CD14-positive monocyte (primary cell): ENCODE measurements at regions not wholly inside any gene's neighbourhood (a gene's known extent, or its start where the extent isn't known, plus 50 kb on each side); places are given as distances from the start of the nearest gene placed in this dataset.

Source experiments
- DNase-seq, 3 donors: peaks; one replicate each; pipeline ENCODE4 v3.0.0-alpha.2; 2011 to 2022
- H2AFZ ChIP-seq: 2 replicates; pipeline ENCODE4 v1.6.0; 2012; ENCODE audit warnings: mild to moderate bottlenecking, low read depth, low read length, inconsistent platforms; ENCODE audit not compliant: insufficient read depth, poor library complexity, severe bottlenecking
- H3K27ac ChIP-seq, 2 donors: 1 replicate in 1 of 2; 2 replicates in 1 of 2; pipeline ENCODE4 v1.5.1; 2012 to 2013; ENCODE audit warnings: low read length in 2 of 2, control low read depth in 1 of 2, inconsistent platforms in 1 of 2, low read depth in 1 of 2, mild to moderate bottlenecking in 1 of 2
- H3K27me3 ChIP-seq, 2 donors: one replicate each; pipeline versions ENCODE4 v1.6.0 to v1.6.1; 2011 to 2013; ENCODE audit warnings: low read length in 2 of 2; ENCODE audit not compliant: control insufficient read depth in 2 of 2, insufficient read depth in 2 of 2
- H3K36me3 ChIP-seq, 2 donors: replicated peaks in 1 of 2; 1 replicate in 1 of 2; 2 replicates in 1 of 2; pipeline versions ENCODE4 v1.5.1 to v1.6.1; 2012 to 2013; ENCODE audit warnings: low read length in 2 of 2, control low read depth in 1 of 2, inconsistent platforms in 1 of 2, mild to moderate bottlenecking in 1 of 2; ENCODE audit not compliant: insufficient read depth in 2 of 2, control insufficient read depth in 1 of 2
- H3K4me1 ChIP-seq, 2 donors: 1 replicate in 1 of 2; 2 replicates in 1 of 2; pipeline versions ENCODE4 v1.5.1 to v1.6.1; 2012 to 2013; ENCODE audit warnings: low read length in 2 of 2, control low read depth in 1 of 2, inconsistent platforms in 1 of 2, mild to moderate bottlenecking in 1 of 2, moderate library complexity in 1 of 2; ENCODE audit not compliant: insufficient read depth in 2 of 2, control insufficient read depth in 1 of 2
- H3K4me2 ChIP-seq: replicated peaks from 2 replicates; pipeline ENCODE3; 2012; ENCODE audit warnings: low read length, moderate library complexity, mild to moderate bottlenecking; ENCODE audit not compliant: poor library complexity, severe bottlenecking; ENCODE audit errors: extremely low read depth
- H3K4me3 ChIP-seq, 3 experiments: fragments of 200-600 bp in 1 of 3; sonication (generic) in 1 of 3; replicated peaks in 1 of 3; 1 replicate in 2 of 3; 2 replicates in 1 of 3; pipeline ENCODE4 v1.5.1; 2011 to 2013; ENCODE audit warnings: low read length in 3 of 3, mild to moderate bottlenecking in 3 of 3, control low read depth in 2 of 3, low read depth in 2 of 3, inconsistent platforms in 1 of 3, moderate library complexity in 1 of 3
- H3K79me2 ChIP-seq: 2 replicates; pipeline ENCODE4 v1.6.0; 2012; ENCODE audit warnings: mild to moderate bottlenecking, control low read depth, inconsistent platforms, low read length, moderate library complexity; ENCODE audit not compliant: insufficient read depth
- H3K9ac ChIP-seq: 2 replicates; pipeline ENCODE4 v1.6.0; 2017; ENCODE audit warnings: low read length, mild to moderate bottlenecking; ENCODE audit not compliant: insufficient read depth, poor library complexity, severe bottlenecking
- H3K9me3 ChIP-seq, 2 donors: replicated peaks in 1 of 2; 1 replicate in 1 of 2; 2 replicates in 1 of 2; pipeline versions ENCODE4 v1.5.1 to v1.6.1; 2012 to 2013; ENCODE audit warnings: low read length in 2 of 2, control low read depth in 1 of 2; ENCODE audit not compliant: control insufficient read depth in 1 of 2, insufficient read depth in 1 of 2
- H4K20me1 ChIP-seq: 2 replicates; pipeline ENCODE4 v1.6.0; 2012; ENCODE audit warnings: mild to moderate bottlenecking, low read length, control low read depth, moderate library complexity; ENCODE audit not compliant: insufficient read depth
- H3K27ac Mint-ChIP-seq, 7 donors: one replicate each; pipeline ENCODE4 v1.8.0; 2020; ENCODE audit warnings: mild to moderate bottlenecking in 7 of 7, mixed read lengths in 7 of 7, moderate library complexity in 6 of 7, inconsistent platforms in 2 of 7
- H3K27me3 Mint-ChIP-seq, 3 donors: one replicate each; pipeline ENCODE4 v1.8.0; 2021 to 2022; ENCODE audit warnings: low read depth in 3 of 3, mild to moderate bottlenecking in 3 of 3, mixed read lengths in 3 of 3, moderate library complexity in 3 of 3, inconsistent platforms in 1 of 3
- H3K36me3 Mint-ChIP-seq, 2 donors: one replicate each; pipeline ENCODE4 v1.8.0; 2020; ENCODE audit warnings: mixed read lengths in 2 of 2, inconsistent platforms in 1 of 2, mild to moderate bottlenecking in 1 of 2
- H3K4me1 Mint-ChIP-seq: one replicate; pipeline ENCODE4 v1.8.0; 2020; ENCODE audit warnings: mild to moderate bottlenecking, mixed read lengths
- H3K4me3 Mint-ChIP-seq, 2 donors: one replicate each; pipeline ENCODE4 v1.8.0; 2020; ENCODE audit warnings: mild to moderate bottlenecking in 2 of 2, mixed read lengths in 2 of 2, moderate library complexity in 1 of 2
- H3K9me3 Mint-ChIP-seq, 7 donors: one replicate each; pipeline ENCODE4 v1.8.0; 2020 to 2022; ENCODE audit warnings: mixed read lengths in 7 of 7, mild to moderate bottlenecking in 6 of 7, moderate library complexity in 6 of 7, inconsistent platforms in 2 of 7
- WGBS: methylation state at CpG from one replicate; pipeline ENCODE4 v1.1.5; 2013; ENCODE audit warnings: missing lambda C conversion rate; ENCODE audit not compliant: insufficient coverage; 5-methylcytosine and 5-hydroxymethylcytosine counted together
- intact Hi-C, 2 donors: fragments of 100-400 bp; cut with micrococcal nuclease; formaldehyde crosslinking; loops; one replicate each; pipeline versions ENCODE4 v1.15.0 to v1.15.1; 2023
- TF ChIP-seq, protein P1 (sequence below): fragments of 200-600 bp; IDR thresholded peaks from one replicate; pipeline ENCODE4 v1.8.0; 2022; ENCODE audit warnings: antibody characterized with exemption, mild to moderate bottlenecking

DNA sequence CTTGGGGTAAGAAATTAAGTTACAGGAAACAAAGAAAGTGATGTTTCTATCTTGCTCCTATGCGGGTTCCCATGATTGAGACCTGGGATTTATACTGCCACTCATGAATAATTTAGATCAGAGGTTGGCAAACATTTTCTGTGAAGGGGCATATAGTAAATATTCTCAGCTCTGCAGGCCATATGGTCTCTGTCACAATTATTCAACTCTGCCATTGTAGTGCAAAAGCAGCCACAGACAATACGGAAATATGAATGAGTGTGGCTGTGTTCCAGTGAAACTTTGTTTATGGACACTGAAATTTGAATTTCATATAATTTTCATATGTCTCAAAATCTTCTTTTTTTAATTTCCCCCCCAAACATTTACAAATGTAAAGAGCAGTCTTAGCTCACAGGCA is 127.2 kb downstream of the FOXD2 start:
- no peak overlapping the region for H2AFZ ChIP-seq
- no peak for DNase-seq
- no peaks in the 10 kb centered on the region for H3K4me1 ChIP-seq
- no peak overlapping the region for H3K27ac Mint-ChIP-seq
- TF ChIP-seq, protein P1, sequence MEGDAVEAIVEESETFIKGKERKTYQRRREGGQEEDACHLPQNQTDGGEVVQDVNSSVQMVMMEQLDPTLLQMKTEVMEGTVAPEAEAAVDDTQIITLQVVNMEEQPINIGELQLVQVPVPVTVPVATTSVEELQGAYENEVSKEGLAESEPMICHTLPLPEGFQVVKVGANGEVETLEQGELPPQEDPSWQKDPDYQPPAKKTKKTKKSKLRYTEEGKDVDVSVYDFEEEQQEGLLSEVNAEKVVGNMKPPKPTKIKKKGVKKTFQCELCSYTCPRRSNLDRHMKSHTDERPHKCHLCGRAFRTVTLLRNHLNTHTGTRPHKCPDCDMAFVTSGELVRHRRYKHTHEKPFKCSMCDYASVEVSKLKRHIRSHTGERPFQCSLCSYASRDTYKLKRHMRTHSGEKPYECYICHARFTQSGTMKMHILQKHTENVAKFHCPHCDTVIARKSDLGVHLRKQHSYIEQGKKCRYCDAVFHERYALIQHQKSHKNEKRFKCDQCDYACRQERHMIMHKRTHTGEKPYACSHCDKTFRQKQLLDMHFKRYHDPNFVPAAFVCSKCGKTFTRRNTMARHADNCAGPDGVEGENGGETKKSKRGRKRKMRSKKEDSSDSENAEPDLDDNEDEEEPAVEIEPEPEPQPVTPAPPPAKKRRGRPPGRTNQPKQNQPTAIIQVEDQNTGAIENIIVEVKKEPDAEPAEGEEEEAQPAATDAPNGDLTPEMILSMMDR = no peak
- no peaks in the 10 kb centered on the region for H3K36me3 ChIP-seq
- peaks cover 0 to 2% (median 0%) of the 10 kb centered on the region in 7 donors for H3K9me3 Mint-ChIP-seq
- H3K27ac ChIP-seq = no peak overlapping the region
- peaks cover 2% of the 10 kb centered on the region for H3K4me1 Mint-ChIP-seq
- no peak overlapping the region for H3K4me3 Mint-ChIP-seq
- no peaks in the 10 kb centered on the region for H4K20me1 ChIP-seq
- H3K27me3 ChIP-seq = peaks cover 0 to 4% of the 10 kb centered on the region in 2 donors
- WGBS = 100% methylated on average over 1 of the region's 2 CpGs
- H3K27me3 Mint-ChIP-seq = peaks cover 15 to 26% (median 17%) of the 10 kb centered on the region in 3 donors
- H3K79me2 ChIP-seq = no peaks in the 10 kb centered on the region
- no peaks in the 10 kb centered on the region for H3K36me3 Mint-ChIP-seq
- H3K9me3 ChIP-seq = no peaks in the 10 kb centered on the region
- H3K9ac ChIP-seq = no peak overlapping the region
- intact Hi-C loops = no loop called here
- no peak overlapping the region for H3K4me2 ChIP-seq
- H3K4me3 ChIP-seq = no peak overlapping the region

DNA sequence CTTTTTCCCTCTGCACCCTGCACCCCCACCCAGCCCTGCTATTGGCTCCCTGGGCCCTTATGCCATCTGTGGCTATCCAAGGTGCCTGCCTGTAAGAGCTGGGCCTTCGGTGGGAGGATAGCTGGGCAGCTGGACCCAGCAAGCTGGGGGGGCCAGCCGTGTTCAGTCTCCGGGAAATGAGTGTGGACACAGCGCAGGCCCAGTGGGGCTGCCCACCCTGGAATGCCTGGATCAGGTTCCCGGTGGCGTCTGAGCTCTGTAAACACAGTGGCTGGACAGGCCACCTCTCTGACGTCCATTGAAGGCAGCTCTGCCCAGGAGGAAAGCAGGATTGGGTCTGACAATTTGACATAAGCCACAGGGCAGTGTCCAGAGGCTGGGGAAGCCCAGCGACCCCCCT is 127.8 kb downstream of the FOXD2 start:
- WGBS = 87% methylated on average over 8 of the region's 8 CpGs
- no peak overlapping the region for H2AFZ ChIP-seq
- TF ChIP-seq, protein P1 = no peak
- Mint-ChIP-seq H3K4me3 (no peak overlapping the region), H3K4me1 (peaks cover 2% of the 10 kb centered on the region), H3K9me3 (peaks cover 0 to 2% (median 0%) of the 10 kb centered on the region in 7 donors), H3K27ac (no peak overlapping the region), H3K27me3 (peaks cover 17 to 31% (median 19%) of the 10 kb centered on the region in 3 donors), H3K36me3 (no peaks in the 10 kb centered on the region)
- H3K9ac ChIP-seq = no peak overlapping the region
- no peaks in the 10 kb centered on the region for H3K79me2 ChIP-seq
- no peak overlapping the region for H3K4me2 ChIP-seq
- H3K9me3 ChIP-seq = no peaks in the 10 kb centered on the region
- H3K4me1 ChIP-seq = no peaks in the 10 kb centered on the region
- intact Hi-C loops = no loop called here
- no peak for DNase-seq
- H3K4me3 ChIP-seq = no peak overlapping the region
- no peaks in the 10 kb centered on the region for H3K36me3 ChIP-seq
- H4K20me1 ChIP-seq = no peaks in the 10 kb centered on the region
- no peak overlapping the region for H3K27ac ChIP-seq
- peaks cover 0 to 9% of the 10 kb centered on the region in 2 donors for H3K27me3 ChIP-seq
